Osteocyte (in vitro differentiated cells): ENCODE measurements at regions not wholly inside any gene's neighbourhood (a gene's known extent, or its start where the extent isn't known, plus 50 kb on each side); places are given as distances from the start of the nearest gene placed in this dataset.

Experiments used
- DNase-seq: peaks from one replicate; pipeline ENCODE4 v3.0.0; 2021; ENCODE audit warnings: mixed read lengths; ENCODE audit not compliant: unreplicated experiment; ENCODE audit errors: extremely low spot score
- H3K27ac Mint-ChIP-seq: one replicate; pipeline ENCODE4 v1.8.0; 2021; ENCODE audit warnings: mild to moderate bottlenecking, mixed read lengths; ENCODE audit not compliant: unreplicated experiment
- H3K27me3 Mint-ChIP-seq: one replicate; pipeline ENCODE4 v1.8.0; 2021; ENCODE audit warnings: mixed read lengths; ENCODE audit not compliant: unreplicated experiment
- H3K36me3 Mint-ChIP-seq: one replicate; pipeline ENCODE4 v1.8.0; 2021; ENCODE audit warnings: mixed read lengths; ENCODE audit not compliant: unreplicated experiment
- H3K4me1 Mint-ChIP-seq: one replicate; pipeline ENCODE4 v1.8.0; 2021; ENCODE audit warnings: mixed read lengths; ENCODE audit not compliant: unreplicated experiment
- H3K4me3 Mint-ChIP-seq: one replicate; pipeline ENCODE4 v1.8.0; 2021; ENCODE audit warnings: mild to moderate bottlenecking, moderate library complexity, mixed read lengths; ENCODE audit not compliant: unreplicated experiment
- H3K9me3 Mint-ChIP-seq: one replicate; pipeline ENCODE4 v1.8.0; 2021; ENCODE audit warnings: mixed read lengths; ENCODE audit not compliant: unreplicated experiment
- CTCF ChIP-seq: fragments of 200-600 bp; sonication (generic); IDR thresholded peaks from 2 replicates; pipeline ENCODE4 v1.5.0; 2021; ENCODE audit warnings: antibody characterized with exemption, mild to moderate bottlenecking, moderate library complexity

- no peak for TF ChIP-seq CTCF
Observed at GRCh38 chr7:438361-438760, 81.3 kb downstream of the PDGFA start.

GRCh38 chr7:438916-439315, 80.7 kb downstream of the PDGFA start:
- H3K27me3 Mint-ChIP-seq = no peaks in the 10 kb centered on the region
- DNase-seq = no peak
- H3K4me3 Mint-ChIP-seq = no peak overlapping the region
- H3K36me3 Mint-ChIP-seq = no peaks in the 10 kb centered on the region
- no peak overlapping the region for H3K27ac Mint-ChIP-seq
- H3K9me3 Mint-ChIP-seq = no peaks in the 10 kb centered on the region
- no peak for TF ChIP-seq CTCF
- peaks cover 21% of the 10 kb centered on the region for H3K4me1 Mint-ChIP-seq

More at GRCh38 chr7:438361-438760, 81.3 kb downstream of the PDGFA start:
- Mint-ChIP-seq H3K27ac (no peak overlapping the region), H3K27me3 (no peaks in the 10 kb centered on the region), H3K4me1 (peaks cover 24% of the 10 kb centered on the region), H3K9me3 (no peaks in the 10 kb centered on the region), H3K4me3 (no peak overlapping the region), H3K36me3 (no peaks in the 10 kb centered on the region)
- DNase-seq = no peak

GRCh38 chr7:440059-440749, 79.4 kb downstream of the PDGFA start:
- Mint-ChIP-seq H3K27ac (no peak overlapping the region), H3K4me3 (no peak overlapping the region), H3K36me3 (no peaks in the 10 kb centered on the region), H3K9me3 (no peaks in the 10 kb centered on the region), H3K4me1 (peaks cover 21% of the 10 kb centered on the region), H3K27me3 (no peaks in the 10 kb centered on the region)
- no peak for DNase-seq
- TF ChIP-seq CTCF = no peak

- Mint-ChIP-seq H3K27ac (no peak overlapping the region), H3K27me3 (no peaks in the 10 kb centered on the region), H3K4me1 (peaks cover 11% of the 10 kb centered on the region), H3K4me3 (no peak overlapping the region), H3K36me3 (no peaks in the 10 kb centered on the region), H3K9me3 (no peaks in the 10 kb centered on the region)
- no peak for TF ChIP-seq CTCF
- no peak for DNase-seq
Observed at GRCh38 chr7:441684-442421, 77.8 kb downstream of the PDGFA start.

- no peak overlapping the region for H3K4me3 Mint-ChIP-seq
- H3K36me3 Mint-ChIP-seq = no peaks in the 10 kb centered on the region
- H3K4me1 Mint-ChIP-seq = peaks cover 7% of the 10 kb centered on the region
- H3K9me3 Mint-ChIP-seq = no peaks in the 10 kb centered on the region
- no peak overlapping the region for H3K27ac Mint-ChIP-seq
- DNase-seq = no peak
- H3K27me3 Mint-ChIP-seq = no peaks in the 10 kb centered on the region
- no peak for TF ChIP-seq CTCF
Observed at GRCh38 chr7:442457-442856, 77.2 kb downstream of the PDGFA start.
